ENCODE measurements at regions not wholly inside any gene's neighbourhood (a gene's known extent, or its start where the extent isn't known, plus 50 kb on each side); places are given as distances from the start of the nearest gene placed in this dataset.

DNA sequence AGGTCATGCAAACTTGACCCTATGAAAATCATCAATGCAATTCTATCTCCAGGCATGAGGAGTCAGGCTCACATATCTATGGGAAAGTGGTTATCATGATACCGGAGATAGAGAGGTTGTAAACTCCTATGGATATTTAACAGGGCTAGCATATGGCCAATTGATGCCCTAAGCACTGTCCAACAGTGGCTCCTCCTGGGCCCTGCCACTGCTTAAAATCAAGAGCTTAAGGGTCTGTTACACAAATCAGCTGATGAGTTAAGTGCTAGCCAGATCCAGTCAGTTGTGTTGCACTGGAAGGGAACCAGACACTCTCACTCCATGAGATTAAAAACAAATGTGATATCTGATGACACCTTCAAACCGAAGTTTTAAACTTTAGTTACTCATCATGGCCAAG, 337.6 kb downstream of the STIM2 start:
- CTCF ChIA-PET: no interaction called here

DNA sequence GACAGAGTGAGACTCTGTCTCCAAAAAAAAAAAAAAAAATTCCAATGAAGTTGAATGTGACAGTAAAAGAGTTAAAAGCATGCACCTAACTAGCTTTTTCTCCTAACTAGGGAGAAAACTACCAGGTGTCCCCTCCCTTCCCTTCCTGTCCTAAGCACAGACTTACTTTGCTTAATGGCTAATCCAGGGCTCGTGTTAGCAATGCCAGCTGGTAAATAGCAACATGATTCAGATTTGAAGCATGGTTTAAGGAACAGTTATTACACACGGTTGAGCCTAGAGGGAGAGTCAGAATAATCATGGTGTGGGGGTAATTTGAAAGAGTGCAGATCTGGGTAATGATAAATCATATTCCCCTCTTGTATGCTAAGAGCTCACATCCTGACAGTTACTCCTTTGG, 338.3 kb downstream of the STIM2 start:
- Mint-ChIP-seq H3K36me3 (ENCODE audit: low read depth) (no peaks in the 10 kb centered on the region), H3K27ac (no peak overlapping the region), H3K4me3 (no peak overlapping the region), H3K4me1 (ENCODE audit: low read depth) (no peaks in the 10 kb centered on the region), H3K9me3 (no peaks in the 10 kb centered on the region), H3K27me3 (ENCODE audit: low read depth) (no peaks in the 10 kb centered on the region)
- intact Hi-C loops (cut with micrococcal nuclease): no loop called here
- CTCF ChIA-PET: interaction anchor here (0.6 kb wide), 1 partner anchor 677 kb away, joined by 5 read pairs; no protein-coding TSS in a partner anchor
- no peak for DNase-seq

More for the DNA sequence above, 337.6 kb downstream of the STIM2 start:
- no peak overlapping the region for H3K4me3 Mint-ChIP-seq
- intact Hi-C loops (cut with micrococcal nuclease): no loop called here
- no peaks in the 10 kb centered on the region for H3K9me3 Mint-ChIP-seq
- no peaks in the 10 kb centered on the region for H3K27me3 Mint-ChIP-seq (ENCODE audit: low read depth)
- H3K36me3 Mint-ChIP-seq (ENCODE audit: low read depth): no peaks in the 10 kb centered on the region
- H3K4me1 Mint-ChIP-seq (ENCODE audit: low read depth): no peaks in the 10 kb centered on the region
- no peak for DNase-seq
- no peak overlapping the region for H3K27ac Mint-ChIP-seq

DNA sequence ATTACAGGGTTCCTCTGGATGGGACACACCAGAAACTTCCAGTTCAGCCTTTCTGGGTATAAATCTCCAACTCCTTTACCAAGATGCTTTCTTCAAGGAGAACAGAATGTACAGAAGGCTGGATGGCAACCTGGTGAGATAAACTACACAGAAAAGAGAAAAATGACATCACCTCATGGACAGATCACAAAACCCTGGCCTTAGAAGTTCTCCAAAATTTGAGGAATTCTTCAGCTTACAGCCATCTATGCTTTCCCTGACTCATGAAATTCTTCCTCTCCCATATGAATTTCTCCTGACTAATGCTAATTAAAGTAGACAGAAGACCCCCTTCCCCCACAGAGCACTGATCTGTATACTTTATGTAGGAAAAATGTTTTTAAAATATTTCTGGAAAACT, 345.4 kb downstream of the STIM2 start:
- DNase-seq: no peak
- no peaks in the 10 kb centered on the region for H3K36me3 Mint-ChIP-seq (ENCODE audit: low read depth)
- no peaks in the 10 kb centered on the region for H3K4me1 Mint-ChIP-seq (ENCODE audit: low read depth)
- intact Hi-C loops (cut with micrococcal nuclease): no loop called here
- no peaks in the 10 kb centered on the region for H3K9me3 Mint-ChIP-seq
- H3K27me3 Mint-ChIP-seq (ENCODE audit: low read depth): peaks cover 4% of the 10 kb centered on the region
- no peak overlapping the region for H3K4me3 Mint-ChIP-seq
- CTCF ChIA-PET: no interaction called here
- H3K27ac Mint-ChIP-seq: no peak overlapping the region

DNA sequence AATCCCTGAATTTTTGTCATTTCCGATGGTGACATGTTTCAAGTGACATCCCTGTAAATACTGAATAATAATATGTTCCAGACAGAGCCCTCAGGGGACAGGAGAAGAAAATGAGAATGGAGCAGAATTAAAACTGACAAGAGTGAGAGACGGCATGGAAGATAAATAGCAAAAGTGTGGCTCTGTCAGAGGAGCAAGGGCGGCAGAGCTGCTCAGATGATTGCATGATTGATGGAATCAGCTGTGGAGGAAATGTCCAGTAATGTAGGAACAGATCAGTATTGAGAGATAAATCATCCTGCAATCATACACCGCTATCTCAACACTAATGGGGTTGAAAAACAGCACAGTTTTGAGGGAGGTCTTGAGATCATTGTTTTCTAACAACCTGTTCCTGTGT, 350.3 kb downstream of the STIM2 start:
- CTCF ChIA-PET: no interaction called here
- no peak overlapping the region for H3K4me3 Mint-ChIP-seq
- H3K4me1 Mint-ChIP-seq (ENCODE audit: low read depth): no peaks in the 10 kb centered on the region
- H3K36me3 Mint-ChIP-seq (ENCODE audit: low read depth): no peaks in the 10 kb centered on the region
- H3K9me3 Mint-ChIP-seq: no peaks in the 10 kb centered on the region
- intact Hi-C loops (cut with micrococcal nuclease): no loop called here
- H3K27ac Mint-ChIP-seq: no peak overlapping the region
- peaks cover 6% of the 10 kb centered on the region for H3K27me3 Mint-ChIP-seq (ENCODE audit: low read depth)
- DNase-seq: no peak

DNA sequence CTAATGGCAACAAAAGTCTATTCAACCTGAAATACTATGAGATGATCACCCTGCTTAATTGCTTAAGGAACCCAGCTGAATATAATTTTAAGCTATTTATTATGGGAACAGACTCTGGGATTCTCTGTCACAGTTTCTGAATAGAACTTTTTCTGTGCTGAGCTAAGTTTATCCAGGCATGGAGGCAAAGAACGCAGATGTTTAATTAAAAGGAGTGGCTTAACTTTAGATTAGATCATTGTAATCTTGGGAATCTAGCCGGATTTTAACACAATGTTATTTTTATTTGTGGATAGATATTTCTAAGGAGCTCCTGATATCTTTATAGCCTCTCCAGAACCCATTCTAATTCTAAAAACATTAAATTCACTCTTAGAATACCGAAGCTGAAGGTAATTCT, 353.4 kb downstream of the STIM2 start:
- CTCF ChIA-PET: no interaction called here
- peaks cover 4% of the 10 kb centered on the region for H3K27me3 Mint-ChIP-seq (ENCODE audit: low read depth)
- H3K4me3 Mint-ChIP-seq: no peak overlapping the region
- no peak for DNase-seq
- no peak overlapping the region for H3K27ac Mint-ChIP-seq
- H3K36me3 Mint-ChIP-seq (ENCODE audit: low read depth): no peaks in the 10 kb centered on the region
- no peaks in the 10 kb centered on the region for H3K9me3 Mint-ChIP-seq
- H3K4me1 Mint-ChIP-seq (ENCODE audit: low read depth): no peaks in the 10 kb centered on the region
- intact Hi-C loops (cut with micrococcal nuclease): no loop called here

DNA sequence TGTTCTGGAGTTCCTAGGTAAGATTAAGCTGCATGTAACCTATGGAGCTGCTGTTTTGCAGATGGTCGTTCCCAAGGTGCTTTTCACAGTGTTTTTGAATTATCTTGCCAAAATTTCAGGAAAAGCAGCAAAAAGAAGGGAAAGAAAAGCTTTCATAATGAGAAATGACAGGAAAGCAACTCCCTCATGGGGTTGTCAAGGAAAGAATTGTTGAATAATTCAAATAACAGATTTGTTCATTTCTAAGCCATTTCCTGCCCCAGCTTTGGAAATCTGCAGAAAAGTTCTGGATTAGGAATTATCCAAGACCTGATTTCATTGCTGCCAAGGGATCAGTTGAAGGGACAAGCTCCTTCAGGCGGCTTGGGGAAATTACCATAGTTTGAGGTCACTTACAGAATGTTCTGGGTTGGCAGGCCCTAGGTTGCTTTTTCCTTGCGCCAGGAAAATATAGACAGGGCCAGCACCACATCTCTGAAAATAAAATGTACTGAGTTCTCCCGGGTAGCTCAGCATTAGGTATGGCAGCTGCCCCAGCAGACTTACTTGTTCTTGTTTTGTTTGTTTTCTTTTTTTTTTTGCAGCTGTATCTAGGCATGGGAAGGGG, 354.7 kb downstream of the STIM2 start:
- no peaks in the 10 kb centered on the region for H3K9me3 Mint-ChIP-seq
- H3K27ac Mint-ChIP-seq: no peak overlapping the region
- H3K27me3 Mint-ChIP-seq (ENCODE audit: low read depth): peaks cover 4% of the 10 kb centered on the region
- no peak overlapping the region for H3K4me3 Mint-ChIP-seq
- no peak for DNase-seq
- intact Hi-C loops (cut with micrococcal nuclease): no loop called here
- CTCF ChIA-PET: interaction anchor here (0.7 kb wide), 2 partner anchors 10 to 22 kb away, joined by 3 read pairs; no protein-coding TSS in a partner anchor
- no peaks in the 10 kb centered on the region for H3K36me3 Mint-ChIP-seq (ENCODE audit: low read depth)
- no peaks in the 10 kb centered on the region for H3K4me1 Mint-ChIP-seq (ENCODE audit: low read depth)

DNA sequence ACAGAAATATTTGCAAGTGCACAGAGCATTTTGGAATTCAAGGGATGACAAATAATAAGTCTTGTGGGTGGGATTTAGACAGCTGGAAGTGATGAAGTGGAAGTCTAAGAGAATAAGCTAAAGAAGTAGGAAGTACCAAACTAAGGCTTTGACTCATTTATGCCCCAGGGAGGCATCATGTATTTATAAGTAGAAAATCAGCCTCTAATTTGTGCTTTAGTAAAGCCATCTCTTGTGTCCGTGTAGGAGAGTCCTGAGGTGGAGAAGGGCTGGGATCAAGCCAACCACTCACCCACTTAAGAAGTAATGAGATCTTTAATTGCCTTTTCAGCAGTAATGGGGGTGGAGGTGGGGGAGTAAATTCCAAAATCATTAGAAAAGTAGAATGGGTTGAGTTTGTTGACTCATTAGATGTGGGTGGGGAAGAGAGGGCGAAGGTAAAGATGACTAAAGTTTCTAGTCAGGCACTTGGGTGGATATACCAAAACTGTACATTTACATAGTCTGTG, 356.7 kb downstream of the STIM2 start:
- Mint-ChIP-seq H3K9me3 (no peaks in the 10 kb centered on the region), H3K4me3 (no peak overlapping the region), H3K36me3 (ENCODE audit: low read depth) (no peaks in the 10 kb centered on the region), H3K27ac (no peak overlapping the region), H3K27me3 (ENCODE audit: low read depth) (no peaks in the 10 kb centered on the region), H3K4me1 (ENCODE audit: low read depth) (no peaks in the 10 kb centered on the region)
- no peak for DNase-seq
- CTCF ChIA-PET: no interaction called here
- intact Hi-C loops (cut with micrococcal nuclease): no loop called here

DNA sequence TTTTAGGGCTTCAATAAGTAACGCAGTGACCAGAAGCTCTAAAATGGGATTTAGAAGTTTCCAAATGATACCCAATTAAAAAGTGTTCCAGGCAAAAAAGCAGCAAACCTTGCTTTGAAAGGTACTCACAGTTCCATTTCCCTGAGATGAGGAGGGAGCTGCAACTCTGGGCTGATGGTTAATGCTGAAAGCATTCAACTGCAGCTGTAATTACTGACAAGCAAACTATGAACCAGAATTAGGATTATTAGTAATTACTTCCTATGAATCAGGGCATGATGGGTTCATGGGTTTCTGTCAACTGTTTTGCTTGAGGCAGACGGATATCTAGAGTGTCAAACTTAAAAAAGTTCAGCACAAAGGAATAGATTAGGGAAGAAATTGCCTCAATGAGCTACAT, 357.4 kb downstream of the STIM2 start:
- no peaks in the 10 kb centered on the region for H3K36me3 Mint-ChIP-seq (ENCODE audit: low read depth)

DNA sequence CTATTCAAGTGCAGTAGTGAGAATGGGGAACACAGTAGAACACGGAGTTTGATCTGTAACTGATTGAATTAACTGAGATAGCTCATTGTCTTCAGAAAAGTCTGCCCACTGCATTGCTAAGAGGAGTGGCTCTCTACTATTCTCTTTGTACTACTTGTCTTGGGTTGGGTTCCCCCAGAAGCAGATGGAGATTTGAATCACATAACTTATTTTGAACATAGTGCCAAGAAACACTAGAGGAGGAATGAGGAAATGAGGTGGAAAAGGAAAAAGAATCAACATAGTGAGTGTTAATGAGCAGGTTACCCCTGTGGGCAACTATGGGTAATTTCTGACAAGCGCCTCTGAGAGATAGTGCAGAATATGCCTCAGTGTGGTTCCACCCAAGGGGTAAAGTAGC, 362.7 kb downstream of the STIM2 start:
- Mint-ChIP-seq H3K4me3 (no peak overlapping the region), H3K36me3 (ENCODE audit: low read depth) (no peaks in the 10 kb centered on the region), H3K27me3 (ENCODE audit: low read depth) (peaks cover 1% of the 10 kb centered on the region), H3K27ac (no peak overlapping the region), H3K9me3 (no peaks in the 10 kb centered on the region), H3K4me1 (ENCODE audit: low read depth) (no peaks in the 10 kb centered on the region)
- DNase-seq: no peak
- CTCF ChIA-PET: no interaction called here
- intact Hi-C loops (cut with micrococcal nuclease): no loop called here

More for the DNA sequence above, 357.4 kb downstream of the STIM2 start:
- Mint-ChIP-seq H3K27me3 (ENCODE audit: low read depth) (no peaks in the 10 kb centered on the region), H3K27ac (no peak overlapping the region), H3K4me1 (ENCODE audit: low read depth) (no peaks in the 10 kb centered on the region), H3K9me3 (no peaks in the 10 kb centered on the region), H3K4me3 (no peak overlapping the region)
- intact Hi-C loops (cut with micrococcal nuclease): no loop called here
- CTCF ChIA-PET: no interaction called here
- DNase-seq: no peak

DNA sequence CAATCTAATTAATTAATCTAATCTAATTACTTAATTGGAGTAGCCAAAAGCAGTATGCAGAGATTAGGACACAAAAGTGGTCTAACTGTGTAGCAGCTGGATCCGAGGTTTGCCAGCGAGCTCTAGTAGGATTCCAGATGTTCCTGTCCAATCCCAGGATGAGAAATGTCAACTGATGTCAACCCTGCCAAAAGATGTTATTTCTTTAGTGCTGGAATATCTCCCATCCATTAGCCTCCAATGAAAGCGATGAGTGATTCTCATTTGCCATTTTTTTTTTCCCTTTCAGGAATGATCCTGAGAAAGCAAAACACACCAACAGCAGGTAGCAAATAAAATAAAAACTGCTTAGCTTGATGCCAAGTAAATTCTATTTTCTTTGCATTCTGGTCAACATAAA, 372.9 kb downstream of the STIM2 start:
- no peak overlapping the region for H3K4me3 Mint-ChIP-seq
- CTCF ChIA-PET: no interaction called here
- peaks cover 2% of the 10 kb centered on the region for H3K27me3 Mint-ChIP-seq (ENCODE audit: low read depth)
- no peaks in the 10 kb centered on the region for H3K36me3 Mint-ChIP-seq (ENCODE audit: low read depth)
- no peaks in the 10 kb centered on the region for H3K9me3 Mint-ChIP-seq
- intact Hi-C loops (cut with micrococcal nuclease): no loop called here
- H3K4me1 Mint-ChIP-seq (ENCODE audit: low read depth): no peaks in the 10 kb centered on the region
- no peak overlapping the region for H3K27ac Mint-ChIP-seq
- no peak for DNase-seq

DNA sequence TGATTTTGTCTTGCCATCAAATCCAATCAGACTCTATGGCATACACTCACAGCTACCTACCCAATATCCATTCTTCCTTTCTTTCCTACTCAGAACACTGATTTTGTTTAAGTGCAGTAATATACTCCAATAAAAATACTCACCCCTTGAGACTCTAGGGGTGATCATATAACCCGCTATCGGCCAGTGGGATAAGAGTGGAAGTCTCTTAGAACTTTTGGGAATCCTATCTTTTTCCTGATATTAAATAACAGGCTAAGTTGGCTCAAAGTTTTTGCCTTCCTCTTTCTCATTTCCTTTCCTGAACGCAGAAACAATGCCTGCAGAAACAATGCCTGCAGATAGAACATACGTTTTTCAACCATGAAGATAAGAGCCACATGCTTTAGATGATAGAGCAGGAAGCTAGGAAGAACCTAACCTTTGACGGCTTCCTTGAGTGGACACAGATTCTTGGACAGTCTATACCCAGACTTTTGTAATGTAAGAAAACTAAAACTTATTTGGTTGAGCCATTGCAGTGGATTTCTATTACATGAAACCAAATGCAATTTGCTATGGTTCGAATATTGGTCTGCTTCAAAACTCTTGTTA, 373.8 kb downstream of the STIM2 start:
- Mint-ChIP-seq H3K27ac (no peak overlapping the region), H3K4me3 (no peak overlapping the region), H3K4me1 (ENCODE audit: low read depth) (no peaks in the 10 kb centered on the region), H3K9me3 (no peaks in the 10 kb centered on the region), H3K36me3 (ENCODE audit: low read depth) (no peaks in the 10 kb centered on the region), H3K27me3 (ENCODE audit: low read depth) (peaks cover 2% of the 10 kb centered on the region)
- DNase-seq: no peak
- CTCF ChIA-PET: no interaction called here
- intact Hi-C loops (cut with micrococcal nuclease): no loop called here

DNA sequence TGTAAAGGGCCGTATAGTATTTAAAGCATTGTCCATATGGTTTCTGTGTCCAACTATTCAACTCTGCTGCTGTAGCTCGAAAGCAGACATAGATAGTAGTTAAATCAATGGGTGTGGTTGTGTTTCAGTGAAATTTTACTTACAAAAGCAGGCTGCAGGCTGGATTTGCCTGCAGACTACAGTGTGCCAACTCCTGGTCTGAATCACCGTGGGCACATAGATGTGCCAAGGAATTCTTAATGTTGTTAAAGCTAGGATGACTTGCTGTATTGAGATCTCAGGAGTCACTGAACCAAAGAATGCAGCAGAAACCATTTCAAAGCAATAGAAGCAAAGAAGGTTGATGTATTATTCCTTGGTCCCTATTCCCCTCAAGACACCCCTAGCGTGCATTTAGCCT, 379.0 kb downstream of the STIM2 start:
- CTCF ChIA-PET: no interaction called here
- Mint-ChIP-seq H3K4me1 (ENCODE audit: low read depth) (no peaks in the 10 kb centered on the region), H3K27me3 (ENCODE audit: low read depth) (no peaks in the 10 kb centered on the region), H3K9me3 (no peaks in the 10 kb centered on the region), H3K27ac (no peak overlapping the region), H3K36me3 (ENCODE audit: low read depth) (no peaks in the 10 kb centered on the region), H3K4me3 (no peak overlapping the region)
- DNase-seq: no peak
- intact Hi-C loops (cut with micrococcal nuclease): no loop called here

DNA sequence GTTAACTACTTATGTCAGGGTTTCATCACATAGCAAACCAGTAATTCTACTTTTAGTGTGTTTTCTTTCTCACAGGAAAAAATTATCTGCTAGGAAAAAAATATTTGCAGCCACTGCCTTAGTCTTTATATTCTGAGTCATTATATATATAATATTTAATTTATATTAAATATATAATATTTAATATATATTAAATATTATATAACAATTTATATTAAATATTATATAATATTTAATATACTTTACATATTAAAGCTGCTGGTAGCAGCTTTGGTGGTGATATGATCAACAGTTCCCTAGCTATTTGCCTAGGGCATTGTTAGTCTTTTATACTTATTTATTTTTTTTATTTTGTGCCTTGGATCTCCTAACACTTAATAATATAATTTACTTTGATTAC, 381.6 kb downstream of the STIM2 start:
- H3K27ac Mint-ChIP-seq: no peak overlapping the region
- DNase-seq: no peak
- CTCF ChIA-PET: no interaction called here
- H3K9me3 Mint-ChIP-seq: peaks cover 3% of the 10 kb centered on the region
- H3K4me1 Mint-ChIP-seq (ENCODE audit: low read depth): no peaks in the 10 kb centered on the region
- intact Hi-C loops (cut with micrococcal nuclease): no loop called here
- no peak overlapping the region for H3K4me3 Mint-ChIP-seq
- no peaks in the 10 kb centered on the region for H3K36me3 Mint-ChIP-seq (ENCODE audit: low read depth)
- H3K27me3 Mint-ChIP-seq (ENCODE audit: low read depth): no peaks in the 10 kb centered on the region
